ENCODE measurements at regions not wholly inside any gene's neighbourhood (a gene's known extent, or its start where the extent isn't known, plus 50 kb on each side); places are given as distances from the start of the nearest gene placed in this dataset.

DNA sequence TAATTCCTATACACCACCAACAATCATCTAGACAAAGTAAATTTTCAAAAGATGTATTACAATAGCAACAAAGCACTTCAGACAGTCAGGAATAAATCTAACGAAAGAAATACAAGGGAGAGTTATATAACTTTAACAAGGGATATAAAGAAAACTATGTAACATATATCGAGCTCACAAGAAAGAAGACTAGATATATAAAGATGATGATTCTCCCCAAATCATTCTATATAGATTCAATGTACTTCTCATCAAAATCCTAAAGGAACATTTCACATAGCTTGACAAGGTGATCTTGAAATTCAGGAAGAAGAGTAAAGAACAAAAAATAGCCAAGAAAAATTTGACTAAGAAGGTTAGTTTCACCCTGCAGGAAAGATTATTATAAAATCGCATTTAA lies 179.4 kb downstream of the SP3 start:
- H3K9me3 ChIP-seq (ENCODE audit: low read length), result no peaks in the 10 kb centered on the region
- no peak overlapping the region for H2AFZ ChIP-seq (ENCODE audit: low read length)
- H3K9ac ChIP-seq (ENCODE audit: insufficient read depth, low read depth, low read length), result no peak overlapping the region
- TF ChIP-seq MTA1 (CRISPR knock-in tag; IDR thresholded peaks at IDR 0.05; ENCODE audit: borderline replicate concordance) (no peak), ZNF530 (CRISPR knock-in tag; IDR thresholded peaks at IDR 0.05; ENCODE audit: low read depth) (no peak), MAFG (CRISPR knock-in tag; IDR thresholded peaks at IDR 0.05) (no peak), CEBPG (CRISPR knock-in tag; IDR thresholded peaks at IDR 0.05) (no peak), SOX6 (IDR thresholded peaks at IDR 0.05) (no peak), SOX6 (CRISPR knock-in tag; IDR thresholded peaks at IDR 0.05) (no peak), ZNF776 (CRISPR knock-in tag; IDR thresholded peaks at IDR 0.05) (no peak), PHF21A (CRISPR knock-in tag; IDR thresholded peaks at IDR 0.05) (no peak), ATF7-NPFF (CRISPR knock-in tag; IDR thresholded peaks at IDR 0.05; ENCODE audit: low read depth) (no peak), ZNF296 (CRISPR knock-in tag; conservative IDR thresholded peaks at IDR 0.05) (no peak), ATM (IDR thresholded peaks at IDR 0.05; ENCODE audit: borderline replicate concordance) (no peak; the same call in 1 of the 2 replicates), RFXAP (CRISPR knock-in tag; IDR thresholded peaks at IDR 0.05; ENCODE audit: borderline replicate concordance) (no peak), GFI1 (CRISPR knock-in tag; IDR thresholded peaks at IDR 0.05; ENCODE audit: borderline replicate concordance) (no peak), ATF7 (IDR thresholded peaks at IDR 0.05) (no peak), ATF7 (CRISPR knock-in tag; IDR thresholded peaks at IDR 0.05) (no peak), FOSL1 (CRISPR knock-in tag; IDR thresholded peaks at IDR 0.05; ENCODE audit: borderline replicate concordance) (no peak), ZNF841 (CRISPR knock-in tag; IDR thresholded peaks at IDR 0.05; ENCODE audit: borderline replicate concordance) (no peak)
- TF ChIP-seq, protein P1, sequence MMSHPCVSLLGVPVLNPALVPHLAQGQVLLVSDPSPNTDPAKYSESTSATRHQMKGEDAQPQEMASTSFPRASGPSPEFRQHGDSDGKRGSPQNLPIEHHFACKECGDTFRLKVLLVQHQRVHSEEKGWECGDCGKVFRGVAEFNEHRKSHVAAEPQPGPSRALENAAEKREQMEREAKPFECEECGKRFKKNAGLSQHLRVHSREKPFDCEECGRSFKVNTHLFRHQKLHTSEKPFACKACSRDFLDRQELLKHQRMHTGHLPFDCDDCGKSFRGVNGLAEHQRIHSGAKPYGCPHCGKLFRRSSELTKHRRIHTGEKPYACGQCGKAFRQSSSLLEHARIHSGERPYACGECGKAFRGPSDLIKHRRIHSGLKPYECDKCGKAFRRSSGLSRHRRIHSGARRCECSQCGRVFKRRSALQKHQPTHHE (CRISPR knock-in tag; IDR thresholded peaks at IDR 0.05; ENCODE audit: borderline replicate concordance), result no peak
- TF ChIP-seq, protein P2, sequence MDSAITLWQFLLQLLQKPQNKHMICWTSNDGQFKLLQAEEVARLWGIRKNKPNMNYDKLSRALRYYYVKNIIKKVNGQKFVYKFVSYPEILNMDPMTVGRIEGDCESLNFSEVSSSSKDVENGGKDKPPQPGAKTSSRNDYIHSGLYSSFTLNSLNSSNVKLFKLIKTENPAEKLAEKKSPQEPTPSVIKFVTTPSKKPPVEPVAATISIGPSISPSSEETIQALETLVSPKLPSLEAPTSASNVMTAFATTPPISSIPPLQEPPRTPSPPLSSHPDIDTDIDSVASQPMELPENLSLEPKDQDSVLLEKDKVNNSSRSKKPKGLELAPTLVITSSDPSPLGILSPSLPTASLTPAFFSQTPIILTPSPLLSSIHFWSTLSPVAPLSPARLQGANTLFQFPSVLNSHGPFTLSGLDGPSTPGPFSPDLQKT (CRISPR knock-in tag; IDR thresholded peaks at IDR 0.05; ENCODE audit: borderline replicate concordance), result no peak
- TF ChIP-seq, protein P3, sequence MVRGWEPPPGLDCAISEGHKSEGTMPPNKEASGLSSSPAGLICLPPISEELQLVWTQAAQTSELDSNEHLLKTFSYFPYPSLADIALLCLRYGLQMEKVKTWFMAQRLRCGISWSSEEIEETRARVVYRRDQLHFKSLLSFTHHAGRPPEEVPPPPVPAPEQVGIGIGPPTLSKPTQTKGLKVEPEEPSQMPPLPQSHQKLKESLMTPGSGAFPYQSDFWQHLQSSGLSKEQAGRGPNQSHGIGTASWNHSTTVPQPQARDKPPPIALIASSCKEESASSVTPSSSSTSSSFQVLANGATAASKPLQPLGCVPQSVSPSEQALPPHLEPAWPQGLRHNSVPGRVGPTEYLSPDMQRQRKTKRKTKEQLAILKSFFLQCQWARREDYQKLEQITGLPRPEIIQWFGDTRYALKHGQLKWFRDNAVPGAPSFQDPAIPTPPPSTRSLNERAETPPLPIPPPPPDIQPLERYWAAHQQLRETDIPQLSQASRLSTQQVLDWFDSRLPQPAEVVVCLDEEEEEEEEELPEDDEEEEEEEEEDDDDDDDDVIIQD (CRISPR knock-in tag; IDR thresholded peaks at IDR 0.05; ENCODE audit: low read depth), result no peak
- TF ChIP-seq, protein P4, sequence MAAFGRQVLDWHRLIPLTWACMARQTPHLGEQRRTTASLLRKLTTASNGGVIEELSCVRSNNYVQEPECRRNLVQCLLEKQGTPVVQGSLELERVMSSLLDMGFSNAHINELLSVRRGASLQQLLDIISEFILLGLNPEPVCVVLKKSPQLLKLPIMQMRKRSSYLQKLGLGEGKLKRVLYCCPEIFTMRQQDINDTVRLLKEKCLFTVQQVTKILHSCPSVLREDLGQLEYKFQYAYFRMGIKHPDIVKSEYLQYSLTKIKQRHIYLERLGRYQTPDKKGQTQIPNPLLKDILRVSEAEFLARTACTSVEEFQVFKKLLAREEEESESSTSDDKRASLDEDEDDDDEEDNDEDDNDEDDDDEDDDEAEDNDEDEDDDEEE (CRISPR knock-in tag; IDR thresholded peaks at IDR 0.05), result no peak
- TF ChIP-seq, protein P5, sequence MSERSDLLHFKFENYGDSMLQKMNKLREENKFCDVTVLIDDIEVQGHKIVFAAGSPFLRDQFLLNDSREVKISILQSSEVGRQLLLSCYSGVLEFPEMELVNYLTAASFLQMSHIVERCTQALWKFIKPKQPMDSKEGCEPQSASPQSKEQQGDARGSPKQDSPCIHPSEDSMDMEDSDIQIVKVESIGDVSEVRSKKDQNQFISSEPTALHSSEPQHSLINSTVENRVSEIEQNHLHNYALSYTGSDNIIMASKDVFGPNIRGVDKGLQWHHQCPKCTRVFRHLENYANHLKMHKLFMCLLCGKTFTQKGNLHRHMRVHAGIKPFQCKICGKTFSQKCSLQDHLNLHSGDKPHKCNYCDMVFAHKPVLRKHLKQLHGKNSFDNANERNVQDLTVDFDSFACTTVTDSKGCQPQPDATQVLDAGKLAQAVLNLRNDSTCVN (CRISPR knock-in tag; IDR thresholded peaks at IDR 0.05; ENCODE audit: borderline replicate concordance), result no peak
- ATAC-seq, result no peak
- H3K4me2 ChIP-seq (ENCODE audit: low read depth, low read length), result no peak overlapping the region
- no peaks in the 10 kb centered on the region for H4K20me1 ChIP-seq (ENCODE audit: insufficient read depth, low read length)
- no peak for DNase-seq (ENCODE audit: low spot score)
- H3K27ac ChIP-seq (ENCODE audit: extremely low read length, insufficient read depth, low read length), result no peak overlapping the region
- H3K79me2 ChIP-seq (ENCODE audit: insufficient read depth, low read length), result no peaks in the 10 kb centered on the region
- 2% methylated on average over 3 of the region's 3 CpGs for WGBS (ENCODE audit: low lambda C conversion rate)
- H3K36me3 ChIP-seq (replicated peaks in 1 of 2; ENCODE audit: control insufficient read depth in 1 of 2, insufficient read depth in 2 of 2, low read length in 2 of 2), result no peaks in the 10 kb centered on the region
- no peaks in the 10 kb centered on the region for H3K4me1 ChIP-seq (ENCODE audit: insufficient read depth, low read length)
- H3K4me3 ChIP-seq (replicated peaks in 1 of 3; ENCODE audit: insufficient read depth in 1 of 3, low read depth in 2 of 3, low read length in 3 of 3), result no peak overlapping the region
- FAIRE-seq, result no peak
- CTCF ChIA-PET (ENCODE audit: low intra/inter-chr PET ratio, low total read pairs), result no interaction called here
- in situ Hi-C loops (cut with HindIII; ENCODE audit: extremely low pct_ligation_motif_present, low pct_unique_long_range_greater_than_20kb) (no loop called here), intact Hi-C loops (cut with micrococcal nuclease; ENCODE audit: unreplicated experiment) (no loop called here)
- BruUV-seq (replicated peaks), result no TSS peak
- POLR2A ChIA-PET, result no interaction called here
- peaks cover 0 to 34% of the 10 kb centered on the region in 2 experiments; a peak in 3 of 5 replicates for H3K27me3 ChIP-seq (ENCODE audit: control insufficient read depth in 1 of 2, insufficient read depth in 2 of 2, low read length in 2 of 2)

Data from HepG2 (cell line).